Stimulated activated CD4-positive, alpha-beta T cell treated with anti-CD3 and anti-CD28 coated beads, Interleukin-1b, Interleukin-23, amount 100 ng/mL, for 48 hours (primary cell): ENCODE measurements at regions not wholly inside any gene's neighbourhood (a gene's known extent, or its start where the extent isn't known, plus 50 kb on each side); places are given as distances from the start of the nearest gene placed in this dataset.
"Not testable (repeated sequence)": the region's sequence is repeated elsewhere in the genome, so short reads cannot be mapped to it uniquely, and the experiment has no call there.

Experiments
- DNase-seq: peaks from one replicate; pipeline ENCODE4 v3.0.0-alpha.2; 2020

DNA sequence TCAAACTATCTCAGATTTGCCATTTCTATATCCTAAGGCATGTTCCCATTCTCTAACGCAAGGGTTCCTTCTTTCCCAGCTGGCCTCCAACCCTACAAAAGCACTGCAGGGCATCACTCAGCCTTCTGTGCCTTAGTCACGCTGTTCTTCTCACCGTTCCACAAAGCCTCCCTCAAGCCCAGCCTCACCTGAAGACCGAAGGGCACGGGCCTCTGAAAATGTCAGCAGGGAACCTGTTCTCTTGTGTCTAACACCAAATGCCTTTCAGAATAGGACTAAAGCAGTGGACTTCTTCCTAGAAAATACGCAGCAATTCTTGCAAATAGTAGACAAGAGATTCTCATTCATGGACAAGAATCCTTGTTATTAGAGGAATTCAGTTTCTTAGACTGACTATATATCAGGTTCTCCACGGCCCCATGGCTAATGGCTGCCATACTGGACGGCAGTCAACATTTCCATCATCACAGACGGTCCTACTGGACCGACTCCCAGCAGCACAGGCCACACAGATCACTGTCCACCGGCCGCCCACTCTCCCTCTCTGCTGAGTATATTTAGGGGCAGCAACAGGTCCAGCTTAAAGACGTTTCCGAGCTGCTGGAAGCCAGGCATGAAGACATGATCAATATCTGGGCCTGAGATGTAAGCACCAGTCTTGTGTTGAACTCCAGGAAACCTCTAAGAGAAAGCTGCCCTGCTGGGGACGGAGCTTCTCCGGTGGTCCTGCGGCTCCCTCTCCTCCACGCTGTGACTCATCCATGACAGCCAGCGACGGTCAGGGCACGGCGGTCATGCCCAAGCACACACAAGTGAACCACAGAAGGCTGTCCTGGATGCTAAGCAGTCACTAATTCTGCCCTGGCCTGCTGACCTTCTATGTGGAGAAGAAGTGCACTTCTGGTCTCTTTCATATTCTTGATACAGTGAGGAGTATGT lies 61.8 kb upstream of the TNK2 start:
- DNase-seq: not testable (repeated sequence)

DNA sequence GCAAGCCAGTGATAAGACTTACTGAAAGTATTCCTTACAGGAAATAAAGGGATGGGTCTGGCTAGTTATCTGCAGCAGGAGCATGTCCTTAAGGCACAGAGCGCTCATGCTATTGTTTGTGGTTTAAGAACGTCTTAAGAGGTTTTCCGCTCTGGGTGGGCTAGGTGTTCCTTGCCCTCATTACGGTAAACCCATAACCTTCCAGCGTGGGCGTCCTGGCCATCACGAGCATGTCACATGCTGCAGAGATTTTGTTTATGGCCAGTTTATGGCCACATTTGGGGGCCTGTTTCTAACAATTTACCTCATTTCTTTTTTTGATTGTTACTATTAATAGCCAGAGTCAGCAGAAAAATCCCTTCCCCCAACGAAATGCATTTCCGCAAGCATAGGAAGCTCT lies 61.0 kb upstream of the TNK2 start:
- not testable (repeated sequence) for DNase-seq

DNA sequence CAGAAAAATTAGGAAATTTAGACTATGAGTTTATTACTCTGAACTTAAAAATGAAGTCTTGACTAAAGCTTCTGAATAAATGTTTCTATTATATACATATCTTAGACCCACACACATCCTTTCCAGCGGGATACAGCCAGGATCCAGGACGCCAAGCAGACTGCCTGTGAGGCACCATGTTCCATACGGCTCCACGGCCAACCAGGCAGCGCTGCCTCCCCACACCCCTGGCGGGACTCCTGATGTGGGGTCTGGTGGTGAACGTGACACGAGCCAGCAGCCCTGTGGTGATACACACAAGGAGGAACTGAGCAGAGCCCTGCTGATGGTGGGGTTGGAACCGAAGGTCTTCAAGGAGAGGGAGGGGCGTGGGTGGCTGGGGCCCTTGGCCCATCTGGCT lies 59.8 kb upstream of the TNK2 start:
- not testable (repeated sequence) for DNase-seq

DNA sequence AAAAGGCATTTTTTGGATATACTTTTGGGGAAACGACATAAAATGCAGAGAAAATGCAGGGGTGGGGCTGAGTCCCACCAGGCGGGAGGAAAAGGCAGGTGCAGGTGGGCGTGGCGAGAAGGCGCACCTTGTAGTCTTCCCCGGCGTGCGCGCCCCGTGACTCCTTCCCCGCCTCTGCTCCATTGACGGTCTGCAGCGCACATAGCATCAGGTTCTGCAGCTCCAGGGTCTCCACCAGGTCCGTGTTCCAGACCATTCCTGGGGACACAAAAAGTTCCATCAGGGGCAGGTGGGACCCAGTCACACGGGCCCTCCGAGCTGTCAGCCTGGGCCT lies 59.0 kb upstream of the TNK2 start:
- not testable (repeated sequence) for DNase-seq

DNA sequence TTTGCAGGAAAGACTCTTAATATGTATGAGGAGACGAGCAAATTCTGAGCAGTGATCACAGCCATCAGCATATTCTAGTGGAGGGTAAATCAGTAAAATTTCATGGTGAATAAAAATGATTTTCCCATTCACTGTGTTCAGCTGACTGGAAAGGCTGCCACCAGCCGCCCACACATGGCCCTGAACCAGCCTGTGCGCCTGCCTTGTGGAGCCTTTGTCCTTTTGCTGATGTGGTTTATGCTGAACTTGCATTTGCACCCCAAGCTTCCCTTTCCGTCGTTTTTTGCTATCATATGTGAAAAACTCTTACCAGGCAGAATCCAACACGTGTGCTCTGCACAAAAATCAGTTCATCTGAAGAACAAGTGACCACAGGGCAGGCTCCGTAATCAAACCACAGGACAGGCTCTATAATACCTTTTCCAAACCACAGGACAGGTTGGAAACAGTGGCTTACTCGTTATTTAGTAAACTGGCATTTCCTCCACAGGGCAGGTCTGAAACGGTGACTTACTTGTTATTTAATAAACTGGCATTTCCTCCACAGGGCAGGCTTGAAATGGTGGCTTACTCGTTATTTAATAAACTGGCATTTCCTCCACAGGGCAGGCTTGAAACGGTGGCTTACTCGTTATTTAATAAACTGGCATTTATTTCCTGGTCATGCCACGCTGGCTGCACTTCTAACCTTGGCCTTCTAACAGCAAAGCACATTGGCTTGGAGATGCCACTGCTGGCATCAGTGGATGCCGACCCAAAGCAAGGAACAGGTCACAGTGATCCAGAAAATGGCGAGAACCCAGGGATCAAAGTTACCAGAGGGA lies 58.4 kb upstream of the TNK2 start:
- not testable (repeated sequence) for DNase-seq

DNA sequence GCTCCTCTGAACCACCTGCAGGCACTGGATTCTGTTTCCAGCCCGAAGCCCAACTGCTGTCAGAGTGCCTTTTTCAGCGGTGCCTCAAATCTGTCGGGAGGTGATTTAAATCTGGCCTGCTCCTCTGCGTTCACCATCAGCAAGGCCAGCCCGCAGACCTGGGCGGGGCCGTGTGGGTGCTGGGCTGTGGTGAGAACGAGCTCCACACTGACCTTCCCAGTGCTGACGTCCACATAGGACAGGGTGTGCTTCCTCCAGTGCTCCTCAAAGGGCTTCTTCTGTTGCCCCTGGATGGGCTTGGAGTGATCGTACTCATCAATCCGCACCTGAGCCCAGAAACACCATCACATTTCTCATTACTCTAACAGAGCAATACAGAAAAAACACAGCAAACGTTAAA lies 56.9 kb upstream of the TNK2 start:
- DNase-seq: not testable (repeated sequence)

DNA sequence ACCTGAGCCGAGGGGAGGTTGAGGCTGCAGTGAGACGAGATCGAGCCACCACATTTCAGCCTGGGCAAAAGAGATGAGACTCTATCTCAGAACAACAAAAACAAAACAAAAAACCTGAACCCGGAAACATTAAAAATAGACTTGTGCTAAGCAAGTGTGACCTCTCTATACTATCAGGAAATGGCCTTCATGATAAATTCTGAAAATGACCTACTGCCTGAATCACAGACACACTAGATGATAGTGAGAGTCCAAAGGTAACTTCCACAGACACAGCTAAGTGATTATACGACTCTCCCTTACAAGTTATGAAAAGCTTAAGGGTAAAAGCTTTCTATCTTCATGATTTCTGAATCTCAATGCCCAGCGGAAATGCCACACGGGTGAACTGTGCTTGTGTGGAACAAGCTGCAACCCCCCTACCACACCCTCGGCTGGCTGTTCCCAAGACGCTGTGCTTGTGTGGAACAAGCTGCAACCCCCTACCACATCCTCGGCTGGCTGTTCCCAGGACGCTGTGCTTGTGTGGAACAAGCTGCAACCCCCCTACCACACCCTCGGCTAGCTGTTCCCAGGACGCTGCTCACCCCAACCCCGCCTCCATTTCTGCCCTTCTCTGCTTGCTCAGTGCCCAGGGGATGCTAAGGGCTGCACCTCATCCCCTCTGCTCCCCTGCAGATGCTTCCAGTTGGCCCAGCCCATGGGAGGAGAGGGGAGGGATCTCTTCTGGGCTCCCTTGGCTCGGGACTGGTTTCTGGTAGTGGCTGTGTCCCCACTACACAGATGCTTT lies 56.2 kb upstream of the TNK2 start:
- DNase-seq: not testable (repeated sequence)

DNA sequence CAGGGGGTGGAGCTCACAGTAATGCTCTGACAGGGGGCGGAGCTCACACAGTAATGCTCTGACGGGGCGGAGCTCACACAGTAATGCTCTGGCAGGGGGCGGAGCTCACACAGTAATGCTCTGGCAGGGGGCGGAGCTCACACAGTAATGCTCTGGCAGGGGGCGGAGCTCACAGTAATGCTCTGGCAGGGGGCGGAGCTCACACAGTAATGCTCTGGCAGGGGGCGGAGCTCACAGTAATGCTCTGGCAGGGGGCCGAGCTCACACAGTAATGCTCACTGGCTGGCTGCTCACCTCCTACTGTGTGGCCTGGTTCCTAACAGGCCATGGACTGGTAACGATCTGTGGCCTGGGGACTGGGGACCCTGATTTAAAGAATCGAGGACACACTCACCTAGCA lies 53.9 kb upstream of the TNK2 start:
- peak; percentile 39 for DNase-seq

DNA sequence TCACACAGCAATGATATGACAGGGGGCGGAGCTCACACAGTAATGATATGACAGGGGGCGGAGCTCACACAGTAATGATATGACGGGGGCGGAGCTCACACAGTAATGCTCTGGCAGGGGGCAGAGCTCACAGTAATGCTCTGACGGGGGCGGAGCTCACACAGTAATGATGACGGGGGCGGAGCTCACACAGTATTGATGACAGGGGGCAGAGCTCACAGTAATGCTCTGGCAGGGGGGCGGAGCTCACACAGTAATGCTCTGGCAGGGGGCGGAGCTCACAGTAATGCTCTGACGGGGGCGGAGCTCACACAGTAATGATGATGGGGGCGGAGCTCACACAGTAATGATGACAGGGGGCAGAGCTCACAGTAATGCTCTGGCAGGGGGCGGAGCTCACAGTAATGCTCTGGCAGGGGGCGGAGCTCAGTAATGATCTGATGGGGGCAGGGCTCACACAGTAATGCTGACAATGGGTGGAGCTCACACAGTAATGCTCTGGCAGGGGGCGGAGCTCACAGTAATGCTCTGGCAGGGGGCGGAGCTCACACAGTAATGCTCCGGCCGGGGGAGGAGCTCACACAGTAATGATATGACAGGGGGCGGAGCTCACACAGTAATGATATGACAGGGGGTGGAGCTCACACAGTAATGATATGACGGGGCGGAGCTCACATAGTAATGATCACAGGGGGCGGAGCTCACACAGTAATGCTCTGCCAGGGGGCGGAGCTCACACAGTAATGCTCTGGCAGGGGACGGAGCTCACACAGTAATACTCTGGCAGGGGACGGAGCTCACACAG lies 52.8 kb upstream of the TNK2 start:
- peak; percentile 71 for DNase-seq

DNA sequence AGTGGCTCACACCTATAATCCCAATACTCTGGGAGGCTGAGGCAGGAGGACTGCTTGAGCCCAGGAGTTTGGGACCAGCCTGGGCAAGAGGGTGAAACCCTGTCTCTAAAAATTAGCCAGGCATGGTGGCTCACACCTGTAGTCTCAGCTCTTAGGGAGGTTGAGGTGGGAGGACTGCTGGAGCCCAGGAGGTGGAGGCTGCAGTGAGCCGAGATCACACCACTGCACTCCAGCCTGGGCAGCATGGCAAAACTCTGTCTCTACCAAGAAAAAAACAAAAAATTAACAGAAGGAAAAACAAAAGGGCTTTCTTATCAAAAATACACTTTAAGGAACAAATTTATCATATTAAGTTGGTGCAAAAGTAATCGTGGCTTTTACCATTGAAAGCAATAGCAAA lies 51.8 kb upstream of the TNK2 start:
- DNase-seq: not testable (repeated sequence)

DNA sequence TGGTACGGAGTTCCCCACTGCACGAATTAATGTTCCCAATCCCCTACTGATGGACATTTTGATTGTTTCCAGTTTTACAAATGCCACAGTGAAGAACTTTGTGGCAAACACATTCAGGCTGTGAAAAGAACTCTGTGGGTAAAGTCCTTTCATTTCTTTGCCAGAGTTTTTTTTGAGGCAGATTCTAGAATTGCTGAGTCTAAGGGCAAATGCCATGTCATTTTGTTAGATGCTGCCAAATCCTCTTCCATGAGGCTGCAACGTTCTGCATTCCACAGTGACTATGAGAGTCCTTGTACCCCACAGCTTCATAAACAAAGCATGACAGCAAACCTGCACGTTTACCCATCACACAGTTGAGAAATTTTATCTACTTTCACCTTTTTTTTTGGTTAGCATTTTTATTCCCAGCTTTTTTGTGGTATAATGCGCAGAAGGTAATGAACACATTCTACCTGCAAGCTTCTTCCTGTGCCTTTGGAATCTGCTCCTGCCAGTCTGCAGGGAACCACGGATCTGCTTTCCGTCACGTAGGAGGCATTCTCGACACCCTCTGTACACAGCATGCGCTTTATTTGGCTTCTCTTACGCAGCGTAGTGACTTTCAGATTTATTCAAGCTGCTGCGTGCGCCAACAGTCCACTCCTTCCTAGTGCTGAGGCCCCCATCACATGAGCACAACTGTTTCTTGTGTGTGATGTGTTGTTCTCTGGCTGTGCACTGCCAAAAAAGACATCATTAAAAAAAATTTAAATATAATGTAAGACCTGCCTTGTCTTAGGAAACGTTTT lies 51.2 kb upstream of the TNK2 start:
- DNase-seq: not testable (repeated sequence)

DNA sequence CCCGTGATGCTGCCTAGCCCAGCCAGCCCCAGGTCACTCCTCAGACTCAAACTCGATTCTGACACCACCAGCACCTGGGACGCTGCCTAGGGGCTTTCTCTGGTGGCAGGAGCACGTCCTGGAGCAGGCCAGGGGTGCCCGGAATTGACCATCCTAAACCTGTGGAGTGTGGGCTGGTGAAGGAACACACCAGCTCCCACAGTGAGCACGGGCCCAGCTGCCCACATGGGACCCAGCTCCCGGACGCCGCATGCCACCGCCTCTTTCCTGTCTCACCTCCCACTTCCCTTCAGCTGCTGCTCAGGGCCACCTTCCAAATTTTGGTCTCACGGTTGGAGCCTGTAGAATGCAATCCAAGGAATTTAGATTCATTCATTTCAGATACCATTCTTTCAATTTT lies 50.4 kb upstream of the TNK2 start:
- DNase-seq: not testable (repeated sequence)
